ENCODE measurements at regions not wholly inside any gene's neighbourhood (a gene's known extent, or its start where the extent isn't known, plus 50 kb on each side); places are given as distances from the start of the nearest gene placed in this dataset.

DNA sequence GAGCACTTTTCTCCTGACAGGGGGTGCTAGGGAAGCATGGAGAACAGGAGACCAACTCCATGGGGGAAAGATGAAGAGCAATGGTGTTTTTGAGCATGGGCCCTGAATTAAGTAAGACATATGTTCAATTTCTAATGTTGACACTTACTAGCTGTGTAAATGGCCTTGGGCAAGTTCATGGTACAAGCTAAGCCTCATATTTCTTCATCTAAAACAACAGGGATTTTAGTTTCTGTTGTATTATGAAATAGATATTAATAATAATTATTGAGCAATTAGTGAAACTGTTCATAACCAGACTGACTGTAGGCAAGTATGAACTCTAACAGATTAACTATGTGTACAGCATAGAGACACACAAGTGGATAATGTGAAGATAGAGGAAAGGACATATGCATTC lies 515.0 kb upstream of the FAT1 start:
- DNase-seq (ENCODE audit: low spot score) = no peak

DNA sequence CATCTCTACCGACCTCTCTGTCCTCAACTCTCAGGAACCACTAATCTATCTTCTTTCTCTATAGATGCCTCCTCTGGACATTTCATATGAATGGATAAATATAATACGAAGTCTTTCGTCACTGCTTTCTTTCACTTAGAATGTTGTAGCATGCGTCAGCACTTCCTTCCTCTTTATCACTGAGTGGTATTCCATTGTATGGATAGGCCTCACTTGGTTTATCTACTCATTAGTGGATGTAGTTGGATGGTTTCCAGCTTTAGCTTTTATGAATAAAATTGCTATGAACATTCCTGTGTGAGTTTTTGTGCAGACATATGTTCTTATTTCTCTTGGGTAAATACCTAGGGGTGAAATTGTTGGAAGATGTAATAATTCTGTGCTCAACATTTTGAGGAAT lies 528.2 kb upstream of the FAT1 start:
- DNase-seq (ENCODE audit: low spot score) = no peak

DNA sequence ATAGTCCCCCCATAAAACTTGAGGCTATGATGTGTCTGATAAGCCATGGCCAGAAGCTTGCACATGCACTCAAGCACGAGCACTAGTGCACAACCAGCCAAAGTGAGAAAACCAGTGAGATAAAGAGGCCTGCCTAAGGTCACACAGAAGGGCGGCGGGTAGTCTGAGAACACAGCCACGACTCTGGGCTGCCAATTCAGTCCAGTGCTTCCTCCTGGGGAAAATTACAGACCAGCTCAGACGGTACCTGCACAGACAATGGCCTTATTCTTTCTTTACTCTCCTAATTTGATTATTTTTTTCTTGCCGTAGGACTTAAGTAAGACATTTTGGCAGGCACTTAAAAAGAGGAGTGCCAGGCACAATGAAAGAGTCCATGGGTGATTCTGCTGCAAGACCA lies 533.2 kb upstream of the FAT1 start:
- no peak for DNase-seq (ENCODE audit: low spot score)

DNA sequence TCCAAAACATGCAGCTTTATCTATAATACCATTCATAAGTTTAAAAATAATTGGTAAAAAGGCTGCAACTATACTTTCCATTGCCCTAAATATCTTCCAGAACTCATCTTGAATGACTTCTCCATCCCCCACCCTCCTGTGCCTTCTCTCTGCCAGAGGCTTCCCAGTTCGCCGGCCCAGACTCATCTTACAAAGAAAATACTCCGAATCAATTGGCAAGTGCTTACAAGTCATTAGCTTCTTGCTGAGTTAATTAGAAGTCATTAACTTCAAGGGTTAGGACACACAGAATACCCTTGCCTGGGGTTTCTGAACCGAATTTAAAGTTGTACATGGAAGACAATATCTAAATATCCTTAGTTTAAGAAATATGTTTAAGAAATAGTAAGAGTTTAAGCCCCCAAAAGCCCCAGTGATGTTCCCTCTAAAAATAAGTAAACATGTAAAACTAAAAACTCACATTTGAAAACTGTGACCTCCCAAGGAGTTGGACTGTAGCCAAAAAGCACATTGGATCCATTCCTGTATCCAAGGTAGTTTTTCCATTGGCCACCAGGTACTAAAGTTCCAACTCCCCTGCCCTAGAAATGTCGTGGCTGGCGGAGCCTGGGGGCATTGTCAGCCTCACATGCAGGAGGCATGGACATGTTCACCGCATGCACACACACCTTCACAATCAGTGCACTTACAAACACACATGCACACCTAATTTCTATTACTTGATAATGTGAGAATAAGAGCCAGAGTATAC lies 535.2 kb upstream of the FAT1 start:
- no peak for DNase-seq (ENCODE audit: low spot score)

DNA sequence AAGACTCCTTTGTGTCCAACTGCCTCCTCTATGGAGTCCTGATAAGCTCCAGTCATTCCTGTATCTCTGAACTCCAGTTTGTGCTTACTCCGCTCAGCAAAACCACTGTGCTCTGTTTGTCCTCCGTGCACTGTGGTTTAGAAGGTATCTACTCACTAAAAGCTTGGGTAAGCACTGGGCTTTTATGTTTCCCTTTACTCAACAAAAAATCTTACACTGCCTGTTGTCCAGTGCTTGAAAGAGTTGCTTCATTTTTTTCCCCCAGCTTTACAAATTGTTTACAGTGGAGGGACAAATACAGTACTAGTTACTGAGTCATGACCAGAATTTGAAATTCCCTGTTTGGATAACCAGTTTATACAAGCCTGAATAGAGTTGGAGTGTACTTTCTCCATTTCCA lies 545.3 kb upstream of the FAT1 start:
- no peak for DNase-seq (ENCODE audit: low spot score)

DNA sequence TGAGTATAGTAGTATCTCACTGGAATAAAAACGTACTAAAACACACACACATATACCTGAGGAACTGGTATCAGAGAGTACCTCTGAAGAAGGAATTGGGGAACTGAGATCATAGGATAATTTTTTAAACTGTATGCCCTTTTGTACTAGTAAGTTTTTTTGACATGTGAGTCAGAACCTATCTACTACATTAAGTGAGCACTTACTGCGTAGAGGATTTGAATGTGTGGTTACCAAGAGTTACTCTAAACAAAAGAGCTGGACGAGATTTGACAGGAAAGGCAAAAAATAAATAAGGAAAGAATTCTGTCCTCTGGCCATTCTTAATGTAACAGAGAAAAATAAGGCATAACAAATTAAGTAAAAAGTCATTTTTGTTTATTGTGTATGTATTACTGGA lies 546.5 kb upstream of the FAT1 start:
- no peak for DNase-seq (ENCODE audit: low spot score)

DNA sequence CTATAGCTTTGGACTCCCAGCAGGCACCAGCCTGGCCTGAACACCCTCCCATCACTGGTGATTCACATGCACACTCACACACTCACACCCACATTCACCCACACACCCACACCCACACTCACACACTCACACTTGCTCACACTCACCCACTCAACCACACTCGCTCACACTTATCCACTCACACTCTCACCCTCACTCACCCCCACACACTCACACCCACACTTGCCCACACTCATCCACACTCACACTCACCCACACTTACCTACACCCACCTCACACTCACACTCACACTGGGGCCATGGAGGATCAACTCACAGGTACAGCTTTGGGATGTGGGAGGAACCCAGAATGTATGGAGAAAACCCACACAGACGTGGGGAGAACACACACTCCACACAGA lies 548.2 kb upstream of the FAT1 start:
- no peak for DNase-seq (ENCODE audit: low spot score)

DNA sequence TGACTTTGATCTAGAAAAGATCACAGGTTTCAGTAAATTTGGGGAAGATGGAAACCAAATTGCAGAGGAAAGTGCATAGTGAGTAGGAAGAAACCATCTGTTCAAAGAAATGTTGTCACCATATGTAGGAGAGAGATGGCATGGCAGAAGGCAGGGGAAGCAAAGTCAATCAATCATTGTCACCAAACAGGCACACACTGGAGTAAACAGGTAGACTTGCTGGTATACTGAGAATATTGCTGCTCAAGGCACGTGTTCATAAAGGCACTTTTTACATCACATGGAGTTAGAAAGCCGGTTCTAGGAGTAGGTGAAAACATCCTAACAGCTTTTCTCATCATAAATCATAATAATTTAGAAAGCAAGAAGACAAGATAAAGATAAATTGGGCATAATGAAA lies 550.5 kb upstream of the FAT1 start:
- DNase-seq (ENCODE audit: low spot score) = no peak

DNA sequence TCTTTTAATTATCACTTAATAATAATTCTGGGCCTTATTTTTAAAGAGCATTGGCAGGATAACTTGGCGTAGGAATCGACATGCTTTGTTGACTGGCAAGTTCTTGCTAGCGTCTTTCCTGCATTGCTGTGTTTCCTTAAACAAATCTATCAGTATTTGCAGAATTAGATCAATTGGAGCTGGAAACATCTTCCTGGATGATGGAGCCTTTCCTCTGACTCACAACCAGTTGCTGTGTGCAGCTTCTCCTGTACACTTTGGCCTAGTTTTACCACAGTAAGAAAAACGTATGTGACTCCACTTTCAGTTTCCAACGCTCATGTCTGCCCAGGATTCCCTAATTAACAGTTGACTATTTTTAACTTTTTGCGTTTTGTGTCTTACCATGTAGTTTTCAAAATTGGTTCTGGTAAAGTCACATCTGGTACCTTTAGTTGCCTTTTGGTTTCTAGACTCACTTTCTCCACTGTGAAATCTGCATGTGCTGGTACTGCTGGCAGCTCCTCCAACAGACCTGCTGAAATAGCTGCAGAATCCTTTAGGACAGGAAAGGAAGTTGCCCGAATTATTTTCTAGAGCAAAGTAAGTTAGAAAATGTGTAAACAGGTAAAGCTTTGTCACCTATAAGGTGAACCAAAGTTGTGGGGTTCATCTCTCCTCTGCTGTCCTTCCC lies 553.2 kb upstream of the FAT1 start:
- DNase-seq (ENCODE audit: low spot score) = no peak

DNA sequence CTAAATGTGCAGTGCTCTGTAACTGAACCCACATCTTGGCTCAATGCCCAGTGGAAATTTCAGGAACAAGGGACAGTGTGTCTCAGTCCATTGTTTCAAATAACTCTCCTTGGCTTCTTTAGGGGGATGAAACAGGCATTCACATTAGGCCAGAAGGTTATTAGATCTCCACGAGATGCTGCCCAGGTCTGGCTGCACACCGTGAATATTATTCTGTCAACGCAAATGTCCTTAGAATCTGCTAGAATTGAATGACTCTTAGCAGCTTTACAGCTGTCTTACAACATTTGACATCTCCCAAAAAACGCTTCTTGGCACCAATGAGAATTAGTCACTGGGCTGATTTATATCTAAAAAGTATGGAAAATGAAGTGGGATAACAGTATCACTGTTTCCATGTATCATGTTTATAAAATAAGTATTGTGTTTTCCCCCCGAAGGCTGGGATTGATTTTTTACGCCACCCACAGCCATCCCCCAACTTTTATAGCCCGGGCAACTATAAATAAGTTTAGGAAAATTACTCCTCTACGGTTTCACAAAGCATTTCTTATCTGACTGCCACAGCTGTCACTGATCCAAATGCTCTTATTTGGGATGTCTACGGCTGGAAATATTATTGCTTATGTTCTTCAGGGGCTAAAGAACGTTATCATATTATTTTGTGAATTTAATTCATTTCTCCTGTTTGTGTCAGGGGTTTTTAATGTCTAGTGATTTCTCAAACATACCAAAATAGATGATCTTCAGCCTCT lies 559.7 kb upstream of the FAT1 start:
- no peak for DNase-seq (ENCODE audit: low spot score)

DNA sequence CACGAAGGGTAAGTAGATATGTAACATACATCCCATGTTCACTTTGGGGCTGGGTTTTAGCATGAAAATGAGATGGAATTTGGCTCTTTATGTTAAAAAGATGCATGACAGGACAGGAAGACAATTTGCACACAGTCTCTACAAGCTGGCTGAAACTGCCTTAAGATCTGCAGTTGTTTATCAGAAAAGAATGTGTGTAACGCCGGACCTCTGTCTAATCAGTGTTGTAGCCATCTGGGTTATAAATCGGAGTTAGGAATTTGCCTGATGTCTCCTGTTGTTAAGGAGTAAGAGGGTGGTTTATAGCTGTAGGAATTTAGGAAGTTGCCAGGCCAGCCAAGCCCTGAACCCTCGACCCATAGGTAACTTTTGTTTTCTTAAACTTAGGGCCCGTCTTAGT lies 562.9 kb upstream of the FAT1 start:
- no peak for DNase-seq (ENCODE audit: low spot score)

DNA sequence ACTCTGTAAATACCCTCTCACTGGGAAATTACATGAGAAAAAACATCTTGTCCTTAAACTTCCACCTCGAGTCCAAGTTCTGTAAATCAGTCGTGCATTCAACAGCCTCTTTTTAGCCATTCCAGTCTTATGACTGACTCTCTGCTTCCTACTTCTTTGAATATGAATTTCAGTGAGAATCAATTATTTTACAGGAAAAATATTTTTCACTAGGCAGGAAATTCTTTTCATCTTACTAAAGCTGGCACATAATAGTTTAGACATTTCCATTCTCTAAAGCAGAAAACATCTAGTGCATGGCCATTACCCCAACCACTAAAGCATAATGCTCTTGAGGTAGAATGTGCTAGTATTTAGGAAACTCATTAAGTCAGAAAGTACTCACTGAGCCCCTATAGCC lies 565.7 kb upstream of the FAT1 start:
- DNase-seq (ENCODE audit: low spot score) = no peak

DNA sequence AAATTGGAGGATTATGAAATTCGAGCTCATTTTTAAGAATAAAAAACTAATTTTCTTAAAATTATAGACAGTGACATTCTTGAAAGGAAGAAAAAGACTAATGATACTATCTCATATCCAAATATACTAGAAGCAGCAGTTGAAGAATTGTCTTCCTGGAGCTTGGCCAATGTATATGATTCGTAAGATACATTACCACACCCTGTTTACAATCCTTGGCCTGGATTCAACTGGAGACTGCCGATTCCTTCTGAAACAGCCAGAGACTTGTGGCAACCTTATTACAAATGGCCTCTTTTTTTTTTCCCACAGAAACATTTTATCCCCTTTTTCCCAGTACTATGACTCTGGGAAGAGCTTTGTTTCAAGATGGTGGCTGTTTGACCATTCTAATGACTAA lies 571.2 kb upstream of the FAT1 start:
- DNase-seq (ENCODE audit: low spot score) = no peak

DNA sequence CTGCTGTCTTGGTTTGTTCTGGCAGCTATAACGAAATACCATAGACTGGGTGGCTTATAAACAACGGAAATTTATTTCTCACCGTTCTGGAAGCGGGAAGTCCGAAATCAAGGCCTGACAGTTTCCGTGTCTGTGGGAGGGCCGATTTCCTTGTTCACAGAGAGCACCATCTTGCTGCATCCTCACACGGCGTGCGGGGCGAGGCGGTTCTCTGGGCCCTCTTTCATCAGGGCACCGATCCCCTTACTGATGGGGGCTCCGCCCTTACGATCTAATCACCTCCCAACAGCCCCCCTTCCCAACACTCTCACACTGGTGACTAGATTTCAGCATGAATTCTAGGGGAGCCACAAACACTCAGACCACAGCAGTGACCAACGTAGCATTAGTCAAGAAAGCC lies 578.3 kb upstream of the FAT1 start:
- no peak for DNase-seq (ENCODE audit: low spot score)

DNA sequence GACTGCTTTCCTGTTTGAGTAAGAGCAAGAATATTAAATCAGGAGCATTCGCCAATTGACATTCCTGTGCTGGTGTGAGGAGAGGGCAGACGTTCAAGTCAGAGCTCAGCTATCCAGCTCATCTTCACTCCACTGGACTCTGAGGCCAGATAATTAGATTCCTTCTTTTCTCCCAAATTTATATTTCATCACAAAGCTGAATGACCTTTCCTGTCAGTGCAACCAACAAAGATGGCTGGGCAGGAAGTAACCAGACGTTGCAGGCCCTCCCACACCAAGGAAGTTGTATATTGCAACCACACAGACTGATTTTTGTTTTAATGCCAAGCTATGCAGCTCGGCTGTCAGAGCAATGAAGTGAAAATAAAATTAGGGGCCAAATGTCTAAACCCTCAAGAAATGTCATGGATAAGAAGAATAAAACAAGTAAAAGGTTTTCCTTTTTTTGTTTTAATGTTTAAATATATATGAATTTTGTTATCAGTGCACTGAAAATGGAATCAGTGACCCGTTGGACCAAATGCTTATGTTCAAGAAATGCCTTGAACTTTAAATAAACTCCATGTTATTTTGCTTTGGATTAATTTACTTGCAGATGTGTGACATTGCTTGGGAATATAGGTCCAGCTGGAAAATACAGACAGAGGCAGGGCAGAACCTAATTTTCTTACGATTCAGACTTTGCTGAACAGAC lies 578.9 kb upstream of the FAT1 start:
- no peak for DNase-seq (ENCODE audit: low spot score)

DNA sequence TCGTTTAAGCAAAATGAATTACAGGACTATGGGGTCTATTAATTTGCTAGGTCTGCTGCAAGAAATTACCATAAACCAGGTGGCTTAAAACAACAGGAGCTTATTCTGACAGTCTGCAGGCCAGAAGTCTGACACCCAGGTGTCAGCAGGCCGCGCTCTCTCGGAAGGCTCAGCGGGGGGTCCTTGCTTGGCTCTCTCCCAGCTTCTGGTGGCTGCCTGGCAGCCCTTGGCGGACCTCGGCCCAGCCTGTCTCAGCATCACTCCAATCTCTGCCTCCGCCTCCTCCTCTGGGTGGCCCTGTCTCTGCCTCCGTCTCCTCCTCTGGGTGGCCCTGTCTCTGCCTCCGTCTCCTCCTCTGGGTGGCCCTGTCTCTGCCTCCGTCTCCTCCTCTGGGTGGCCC lies 580.5 kb upstream of the FAT1 start:
- no peak for DNase-seq (ENCODE audit: low spot score)

DNA sequence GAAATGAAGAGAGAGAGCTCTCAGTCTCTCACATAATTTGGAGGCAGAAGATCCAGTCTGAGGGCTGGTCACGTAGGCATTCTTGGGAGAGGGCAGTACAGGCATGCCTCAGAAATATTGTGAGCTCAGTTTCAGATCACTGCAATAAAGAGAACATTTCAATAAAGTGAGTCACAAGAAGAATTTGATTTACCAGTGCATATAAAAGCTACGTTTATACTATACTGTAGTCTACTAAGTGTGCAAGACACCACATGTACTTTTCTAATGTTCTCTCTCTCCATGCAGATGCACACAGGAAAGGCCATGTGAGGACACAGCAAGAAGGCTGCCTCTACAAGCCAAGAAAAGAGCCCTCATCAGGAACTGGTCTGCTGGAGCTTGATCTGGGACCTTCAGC lies 583.5 kb upstream of the FAT1 start:
- DNase-seq (ENCODE audit: low spot score) = no peak

DNA sequence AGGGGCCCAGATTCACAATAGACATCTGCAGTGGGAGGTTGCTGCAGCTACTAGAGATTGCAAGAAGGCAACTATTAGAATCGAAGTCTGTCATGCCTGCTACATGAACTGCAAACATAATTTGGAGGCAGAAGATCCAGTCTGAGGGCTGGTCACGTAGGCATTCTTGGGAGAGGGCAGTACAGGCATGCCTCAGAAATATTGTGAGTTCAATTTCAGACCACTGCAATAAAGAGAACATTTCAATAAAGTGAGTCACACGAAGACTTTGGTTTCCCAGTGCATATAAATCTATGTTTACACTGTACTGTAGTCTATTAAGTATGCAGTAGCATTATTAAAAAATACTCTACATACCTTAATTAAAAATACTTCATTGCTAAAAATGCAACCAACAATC lies 585.8 kb upstream of the FAT1 start:
- DNase-seq (ENCODE audit: low spot score) = no peak

DNA sequence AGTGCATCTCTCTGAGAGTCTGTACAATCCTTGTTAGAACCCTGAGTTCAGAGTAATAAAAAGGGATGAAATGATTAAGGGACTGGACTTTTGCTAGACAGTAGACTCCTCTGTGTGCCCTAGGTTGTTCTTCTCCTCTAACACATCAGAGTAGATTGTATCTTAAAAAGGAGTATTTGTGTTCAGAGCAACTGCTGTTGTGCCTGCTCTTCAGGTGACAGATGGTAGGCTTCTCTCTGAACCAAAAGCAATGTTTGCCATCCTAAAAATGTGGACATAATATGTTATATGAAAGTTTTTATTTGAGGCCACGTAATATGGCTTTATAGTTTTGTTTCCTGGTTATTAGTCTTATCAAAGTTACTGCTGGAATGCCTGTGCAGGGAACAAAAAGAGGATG lies 588.6 kb upstream of the FAT1 start:
- DNase-seq (ENCODE audit: low spot score) = no peak

DNA sequence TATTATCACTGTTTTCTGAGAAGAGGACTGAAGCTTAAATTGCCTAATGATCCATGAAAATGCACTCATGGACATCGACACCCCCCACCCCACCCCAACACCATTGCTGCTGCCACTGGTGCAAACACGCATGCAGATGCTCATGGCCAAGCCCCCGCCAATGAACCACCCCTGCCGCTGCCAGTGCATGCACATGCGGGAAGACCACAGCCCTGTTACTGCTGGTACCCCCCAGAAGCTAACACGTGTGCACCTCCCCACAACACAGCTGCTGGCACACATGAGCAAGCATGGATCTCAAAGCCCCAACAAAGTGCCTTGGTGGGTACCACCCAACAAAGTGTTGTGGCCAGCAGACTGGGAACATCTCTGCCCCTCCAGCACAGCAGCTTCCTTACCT lies 594.1 kb upstream of the FAT1 start:
- no peak for DNase-seq (ENCODE audit: low spot score)

DNA sequence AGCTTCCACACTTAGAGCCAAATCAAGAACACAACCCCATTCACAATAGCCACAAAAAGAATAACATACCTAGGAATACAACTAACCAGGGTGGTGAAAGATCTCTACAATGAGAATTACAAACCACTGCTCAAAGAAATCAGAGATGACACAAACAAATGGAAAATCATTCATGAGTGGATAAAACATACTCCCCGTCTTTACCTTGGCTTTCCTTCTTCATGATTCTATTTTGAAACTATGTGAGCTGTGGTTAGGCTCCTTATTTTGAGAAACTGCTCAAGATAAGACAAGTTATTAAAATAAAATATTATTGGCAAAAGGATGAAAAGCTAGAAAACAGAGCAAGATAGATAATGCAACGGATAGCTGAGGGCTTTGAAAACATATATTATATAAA lies 598.1 kb upstream of the FAT1 start:
- DNase-seq (ENCODE audit: low spot score) = no peak

DNA sequence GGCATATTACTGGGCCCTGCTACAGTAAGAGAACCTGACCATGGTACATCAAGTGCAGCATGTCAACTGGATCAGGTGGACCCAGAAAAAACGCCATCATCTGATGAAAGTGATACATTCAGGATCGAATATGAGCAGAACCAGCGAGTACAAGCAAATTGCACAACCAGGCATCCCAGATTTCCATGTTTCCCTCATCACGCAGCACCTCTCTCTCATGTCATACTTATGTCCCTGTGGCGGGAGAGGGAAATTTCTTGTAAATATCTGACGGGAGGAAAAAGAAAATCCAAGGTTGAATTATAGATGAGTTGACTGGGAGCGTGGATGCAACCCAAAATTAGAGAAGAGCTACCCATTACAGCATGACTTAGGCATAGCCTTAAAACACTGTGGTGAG lies 608.5 kb upstream of the FAT1 start:
- DNase-seq (ENCODE audit: low spot score) = no peak

DNA sequence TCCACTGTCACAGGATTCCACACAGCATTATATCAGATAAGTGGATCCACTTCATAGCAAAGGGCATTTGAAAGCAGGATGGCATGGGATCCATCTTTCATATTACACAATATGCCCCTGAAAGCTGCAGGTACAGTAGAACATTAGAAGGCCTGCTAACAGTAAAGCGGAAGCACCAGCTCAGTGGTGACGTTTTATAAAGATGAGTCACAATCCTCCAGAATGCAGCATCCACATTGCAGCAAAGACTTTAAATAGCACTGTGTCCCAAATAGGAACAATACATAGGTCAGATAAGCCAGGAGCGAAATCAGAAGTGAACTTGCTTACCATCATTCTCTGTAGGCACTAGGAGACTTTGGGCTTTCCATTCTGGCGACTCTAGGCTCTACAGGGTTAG lies 609.5 kb upstream of the FAT1 start:
- no peak for DNase-seq (ENCODE audit: low spot score)

Measured in HuH-7.5 (cell line).